Dendritic cell treated with granulocyte-macrophage colony-stimulating factor and Interleukin-4, amounts not matched to agents 40 ng/mL and 50 ng/mL, for 4 days (primary cell): ENCODE measurements at regions not wholly inside any gene's neighbourhood (a gene's known extent, or its start where the extent isn't known, plus 50 kb on each side); places are given as distances from the start of the nearest gene placed in this dataset.

Experiments
- H3K27ac Mint-ChIP-seq: one replicate; pipeline ENCODE4 v1.8.0; 2022; ENCODE audit warnings: mild to moderate bottlenecking, mixed read lengths
- H3K27me3 Mint-ChIP-seq: one replicate; pipeline ENCODE4 v1.8.0; 2022; ENCODE audit warnings: mild to moderate bottlenecking, mixed read lengths
- H3K36me3 Mint-ChIP-seq: one replicate; pipeline ENCODE4 v1.8.0; 2022; ENCODE audit warnings: low read depth, mixed read lengths
- H3K4me1 Mint-ChIP-seq: one replicate; pipeline ENCODE4 v1.8.0; 2022; ENCODE audit warnings: low read depth, mixed read lengths
- H3K4me3 Mint-ChIP-seq: one replicate; pipeline ENCODE4 v1.8.0; 2022; ENCODE audit warnings: mild to moderate bottlenecking, moderate library complexity, mixed read lengths
- H3K9me3 Mint-ChIP-seq: one replicate; pipeline ENCODE4 v1.8.0; 2022; ENCODE audit warnings: mixed read lengths
- intact Hi-C: fragments of 100-400 bp; cut with micrococcal nuclease; formaldehyde crosslinking; loops from one replicate; pipeline ENCODE4 v1.15.0; 2022

GRCh38 chr6:145250436-145250835 is 484.9 kb downstream of the EPM2A start:
- peaks cover 8% of the 10 kb centered on the region for H3K9me3 Mint-ChIP-seq
- intact Hi-C loops: no loop called here
- no peaks in the 10 kb centered on the region for H3K36me3 Mint-ChIP-seq
- no peaks in the 10 kb centered on the region for H3K4me1 Mint-ChIP-seq
- H3K4me3 Mint-ChIP-seq: no peak overlapping the region
- no peaks in the 10 kb centered on the region for H3K27me3 Mint-ChIP-seq
- H3K27ac Mint-ChIP-seq: no peak overlapping the region

GRCh38 chr6:145252737-145253136 is 482.6 kb downstream of the EPM2A start:
- H3K9me3 Mint-ChIP-seq: peaks cover 8% of the 10 kb centered on the region
- no peaks in the 10 kb centered on the region for H3K36me3 Mint-ChIP-seq

GRCh38 chr6:145254649-145255401 is 480.5 kb downstream of the EPM2A start:
- Mint-ChIP-seq H3K4me1 (no peaks in the 10 kb centered on the region), H3K27me3 (no peaks in the 10 kb centered on the region), H3K36me3 (no peaks in the 10 kb centered on the region), H3K9me3 (peaks cover 8% of the 10 kb centered on the region), H3K4me3 (no peak overlapping the region), H3K27ac (no peak overlapping the region)
- intact Hi-C loops: no loop called here

More at GRCh38 chr6:145252737-145253136, 482.6 kb downstream of the EPM2A start:
- no peak overlapping the region for H3K4me3 Mint-ChIP-seq
- H3K27ac Mint-ChIP-seq: no peak overlapping the region
- H3K4me1 Mint-ChIP-seq: no peaks in the 10 kb centered on the region
- no peaks in the 10 kb centered on the region for H3K27me3 Mint-ChIP-seq
- intact Hi-C loops: no loop called here

GRCh38 chr6:145257704-145258103 is 477.6 kb downstream of the EPM2A start:
- Mint-ChIP-seq H3K9me3 (peaks cover 8% of the 10 kb centered on the region), H3K4me1 (no peaks in the 10 kb centered on the region), H3K36me3 (no peaks in the 10 kb centered on the region), H3K27me3 (no peaks in the 10 kb centered on the region), H3K27ac (no peak overlapping the region), H3K4me3 (no peak overlapping the region)
- intact Hi-C loops: no loop called here

- no peak overlapping the region for H3K27ac Mint-ChIP-seq
- H3K27me3 Mint-ChIP-seq: no peaks in the 10 kb centered on the region
- intact Hi-C loops: no loop called here
- H3K4me1 Mint-ChIP-seq: no peaks in the 10 kb centered on the region
- H3K9me3 Mint-ChIP-seq: peaks cover 8% of the 10 kb centered on the region
- H3K36me3 Mint-ChIP-seq: no peaks in the 10 kb centered on the region
- H3K4me3 Mint-ChIP-seq: no peak overlapping the region
Measured at GRCh38 chr6:145258122-145258521, 477.2 kb downstream of the EPM2A start.

- H3K4me1 Mint-ChIP-seq: no peaks in the 10 kb centered on the region
- no peaks in the 10 kb centered on the region for H3K36me3 Mint-ChIP-seq
- no peaks in the 10 kb centered on the region for H3K9me3 Mint-ChIP-seq
- H3K27ac Mint-ChIP-seq: no peak overlapping the region
- no peak overlapping the region for H3K4me3 Mint-ChIP-seq
- no peaks in the 10 kb centered on the region for H3K27me3 Mint-ChIP-seq
- intact Hi-C loops: no loop called here
Measured at GRCh38 chr6:145260484-145261175, 474.7 kb downstream of the EPM2A start.

GRCh38 chr6:145261758-145262157 is 473.6 kb downstream of the EPM2A start:
- no peaks in the 10 kb centered on the region for H3K9me3 Mint-ChIP-seq
- no peak overlapping the region for H3K4me3 Mint-ChIP-seq
- intact Hi-C loops: no loop called here
- no peaks in the 10 kb centered on the region for H3K36me3 Mint-ChIP-seq
- H3K27me3 Mint-ChIP-seq: no peaks in the 10 kb centered on the region
- H3K27ac Mint-ChIP-seq: no peak overlapping the region
- no peaks in the 10 kb centered on the region for H3K4me1 Mint-ChIP-seq

- intact Hi-C loops: no loop called here
- Mint-ChIP-seq H3K27ac (no peak overlapping the region), H3K4me3 (no peak overlapping the region), H3K9me3 (no peaks in the 10 kb centered on the region), H3K27me3 (no peaks in the 10 kb centered on the region), H3K36me3 (no peaks in the 10 kb centered on the region), H3K4me1 (no peaks in the 10 kb centered on the region)
Measured at GRCh38 chr6:145262771-145263170, 472.5 kb downstream of the EPM2A start.

GRCh38 chr6:145263778-145264211 is 471.5 kb downstream of the EPM2A start:
- intact Hi-C loops: no loop called here
- Mint-ChIP-seq H3K27ac (no peak overlapping the region), H3K36me3 (no peaks in the 10 kb centered on the region), H3K9me3 (no peaks in the 10 kb centered on the region), H3K27me3 (no peaks in the 10 kb centered on the region), H3K4me3 (no peak overlapping the region), H3K4me1 (no peaks in the 10 kb centered on the region)

- intact Hi-C loops: no loop called here
- Mint-ChIP-seq H3K4me1 (no peaks in the 10 kb centered on the region), H3K27me3 (no peaks in the 10 kb centered on the region), H3K36me3 (no peaks in the 10 kb centered on the region), H3K9me3 (no peaks in the 10 kb centered on the region), H3K4me3 (no peak overlapping the region), H3K27ac (no peak overlapping the region)
Measured at GRCh38 chr6:145266432-145267075, 468.8 kb downstream of the EPM2A start.

GRCh38 chr6:145267076-145267867 is 468.0 kb downstream of the EPM2A start:
- no peaks in the 10 kb centered on the region for H3K36me3 Mint-ChIP-seq
- H3K4me3 Mint-ChIP-seq: no peak overlapping the region
- intact Hi-C loops: no loop called here
- H3K9me3 Mint-ChIP-seq: no peaks in the 10 kb centered on the region
- no peaks in the 10 kb centered on the region for H3K4me1 Mint-ChIP-seq
- no peak overlapping the region for H3K27ac Mint-ChIP-seq
- H3K27me3 Mint-ChIP-seq: no peaks in the 10 kb centered on the region

GRCh38 chr6:145270464-145270863 is 464.9 kb downstream of the EPM2A start:
- intact Hi-C loops: no loop called here

GRCh38 chr6:145271040-145271439 is 464.3 kb downstream of the EPM2A start:
- no peaks in the 10 kb centered on the region for H3K36me3 Mint-ChIP-seq
- intact Hi-C loops: no loop called here
- H3K27me3 Mint-ChIP-seq: no peaks in the 10 kb centered on the region
- H3K9me3 Mint-ChIP-seq: no peaks in the 10 kb centered on the region
- H3K27ac Mint-ChIP-seq: no peak overlapping the region
- H3K4me3 Mint-ChIP-seq: no peak overlapping the region
- H3K4me1 Mint-ChIP-seq: no peaks in the 10 kb centered on the region

More at GRCh38 chr6:145270464-145270863, 464.9 kb downstream of the EPM2A start:
- Mint-ChIP-seq H3K36me3 (no peaks in the 10 kb centered on the region), H3K27me3 (no peaks in the 10 kb centered on the region), H3K4me1 (no peaks in the 10 kb centered on the region), H3K27ac (no peak overlapping the region), H3K4me3 (no peak overlapping the region), H3K9me3 (no peaks in the 10 kb centered on the region)

GRCh38 chr6:145271577-145271976 is 463.7 kb downstream of the EPM2A start:
- Mint-ChIP-seq H3K4me1 (no peaks in the 10 kb centered on the region), H3K9me3 (no peaks in the 10 kb centered on the region), H3K27ac (no peak overlapping the region), H3K4me3 (no peak overlapping the region), H3K36me3 (no peaks in the 10 kb centered on the region), H3K27me3 (no peaks in the 10 kb centered on the region)
- intact Hi-C loops: no loop called here
